ENCODE measurements at regions not wholly inside any gene's neighbourhood (a gene's known extent, or its start where the extent isn't known, plus 50 kb on each side); places are given as distances from the start of the nearest gene placed in this dataset.
"Not testable (repeated sequence)": the region's sequence is repeated elsewhere in the genome, so short reads cannot be mapped to it uniquely, and the experiment has no call there.

DNA sequence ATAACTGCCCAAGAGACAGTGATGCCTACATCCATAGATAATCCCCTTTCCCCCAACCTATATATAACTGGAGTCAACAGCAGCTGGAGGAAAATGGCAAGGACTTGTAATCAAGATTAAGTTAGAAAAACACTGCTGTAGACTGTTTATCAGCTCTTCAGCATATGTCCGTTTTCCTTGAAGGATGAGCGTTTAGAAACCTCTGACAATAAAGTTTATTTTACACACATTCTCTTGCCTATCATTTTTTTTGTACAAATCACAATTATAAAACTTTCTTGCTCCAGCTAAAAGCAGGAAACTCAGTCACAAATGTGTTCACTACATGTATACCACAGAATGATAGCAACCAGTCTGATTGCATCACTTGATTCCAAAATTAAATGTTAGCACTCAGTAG lies 50.8 kb downstream of the PPIAL4G start:
- intact Hi-C loops (cut with DNase I); DNase-seq (ENCODE audit: low spot score): not testable (repeated sequence)

DNA sequence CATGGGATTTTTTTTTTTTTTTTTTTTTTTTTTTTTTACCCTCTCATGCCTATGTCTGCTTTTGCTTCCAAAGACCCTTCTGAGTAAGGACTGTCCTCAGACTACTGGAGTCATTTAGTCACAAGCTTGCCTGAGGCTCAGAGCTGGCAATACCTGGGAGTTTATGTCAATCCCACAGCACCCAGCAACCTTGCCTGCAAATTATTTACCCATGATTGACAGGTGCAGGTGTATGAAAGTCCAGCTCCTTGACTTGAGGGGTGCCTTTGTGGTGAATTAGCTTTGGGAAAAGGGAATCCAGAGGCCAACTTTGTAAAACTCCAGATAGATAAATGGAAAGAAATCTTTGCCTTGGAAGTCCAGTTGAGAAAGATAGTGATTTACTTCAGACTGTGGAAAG lies 53.2 kb downstream of the PPIAL4G start:
- DNase-seq (ENCODE audit: low spot score); intact Hi-C loops (cut with DNase I): not testable (repeated sequence)

DNA sequence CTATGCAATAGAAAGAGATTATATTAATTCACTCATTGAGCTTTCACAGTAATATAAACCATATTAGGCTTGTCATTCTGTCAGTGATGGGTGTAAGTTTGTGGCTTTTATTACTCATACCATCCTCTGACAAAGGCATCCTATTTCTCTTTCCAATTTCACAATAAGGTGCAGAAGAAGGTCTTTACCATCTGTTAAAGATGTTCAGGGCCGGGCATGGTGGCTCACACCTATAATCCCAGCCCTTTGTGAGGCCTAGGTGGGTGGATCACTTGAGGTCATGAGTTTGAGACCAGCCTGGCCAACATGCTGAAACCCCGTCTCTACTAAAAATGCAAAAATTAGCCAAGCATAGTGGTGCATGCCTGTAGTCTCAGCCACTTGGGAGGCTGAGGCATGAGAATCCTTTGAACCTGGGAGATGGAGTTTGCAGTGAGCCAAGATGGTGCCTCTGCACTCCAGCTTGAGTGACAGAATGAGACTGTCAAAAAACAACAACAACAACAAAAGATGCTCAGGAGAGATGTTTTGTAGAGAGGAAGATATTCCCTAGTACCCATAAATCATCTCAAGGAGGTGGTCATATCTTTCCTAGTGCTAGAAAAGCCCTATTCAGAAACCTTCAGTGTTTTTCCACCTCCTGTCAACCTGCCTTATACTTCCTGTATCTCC lies 56.0 kb downstream of the PPIAL4G start:
- intact Hi-C loops (cut with DNase I); DNase-seq (ENCODE audit: low spot score): not testable (repeated sequence)

DNA sequence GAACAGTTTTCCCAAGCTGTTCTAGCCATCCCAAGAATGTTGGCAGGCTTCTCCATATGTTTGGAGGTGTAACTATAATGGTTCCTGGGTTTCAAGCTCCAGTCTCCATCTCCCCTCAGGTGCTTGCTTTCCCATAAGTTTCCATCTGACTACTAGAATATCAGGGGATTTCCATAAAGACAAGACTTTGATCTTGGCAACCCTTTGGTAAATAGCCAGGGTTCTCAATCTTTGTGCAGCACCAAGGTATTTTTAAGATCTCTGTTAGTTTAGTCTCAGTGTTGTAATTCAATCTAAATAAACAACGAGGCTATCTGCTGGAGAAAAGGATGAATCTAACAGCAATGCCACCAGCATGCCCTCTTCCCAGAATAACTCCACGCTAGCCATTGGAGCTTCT lies 56.7 kb downstream of the PPIAL4G start:
- DNase-seq (ENCODE audit: low spot score); intact Hi-C loops (cut with DNase I): not testable (repeated sequence)

DNA sequence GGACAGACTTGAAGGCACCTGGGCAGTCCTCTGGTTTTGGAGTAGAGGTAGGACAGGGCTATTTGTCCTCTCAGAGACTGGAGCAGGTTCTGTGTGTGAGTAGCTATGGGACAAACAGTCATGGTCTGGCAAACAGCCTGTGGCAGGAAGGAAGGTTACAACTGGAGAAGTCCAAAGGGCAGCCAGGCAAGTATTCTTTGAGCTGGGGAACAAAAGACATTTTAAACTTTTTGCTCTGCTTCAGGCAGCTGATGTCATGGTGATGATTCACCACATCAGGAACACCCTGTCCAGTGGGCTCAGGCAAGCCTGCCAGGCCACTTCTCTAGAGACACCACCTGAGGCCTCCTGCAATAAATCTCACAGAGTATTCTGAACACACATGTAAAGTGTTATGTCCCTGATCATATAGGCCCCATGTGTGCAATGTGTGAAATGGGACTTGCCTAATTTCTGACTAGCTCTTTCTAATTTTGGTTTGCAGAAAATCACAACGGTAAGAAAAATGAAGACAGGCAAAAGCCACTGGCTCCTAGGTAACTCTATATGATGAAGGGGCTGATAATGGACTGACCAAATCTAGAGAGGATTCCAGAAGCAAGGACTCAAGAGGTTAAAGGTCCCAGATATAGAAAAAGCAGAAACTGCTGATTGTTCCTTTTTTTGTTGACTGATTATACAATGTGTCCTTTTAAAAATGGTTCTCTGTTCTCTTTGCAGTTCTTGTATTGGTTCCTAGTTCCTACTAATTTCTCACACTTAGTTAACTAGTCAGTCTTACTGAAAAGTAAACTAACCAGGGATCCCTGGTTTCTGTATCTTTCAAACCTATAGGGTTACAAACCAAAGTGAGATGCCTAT lies 58.7 kb downstream of the PPIAL4G start:
- DNase-seq (ENCODE audit: low spot score); intact Hi-C loops (cut with DNase I): not testable (repeated sequence)

DNA sequence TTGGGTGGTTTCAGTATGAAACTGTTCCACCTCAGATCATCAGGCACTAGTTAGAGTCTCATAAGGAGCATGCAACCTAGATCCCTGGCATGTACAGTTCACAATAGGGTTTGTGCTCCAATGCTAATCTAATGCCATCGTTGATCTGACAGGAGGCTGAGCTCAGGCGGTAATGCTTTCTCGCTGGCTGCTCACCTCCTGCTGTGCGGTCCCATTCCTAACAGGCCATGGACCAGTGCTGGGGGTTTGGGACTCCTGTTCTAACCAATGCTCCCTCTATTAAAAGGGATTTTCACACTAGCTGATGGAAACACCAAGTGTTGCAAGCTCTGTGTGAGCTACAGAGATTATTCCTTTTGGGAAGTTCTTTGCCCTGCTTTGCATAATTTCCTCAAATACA lies 60.2 kb downstream of the PPIAL4G start:
- DNase-seq (ENCODE audit: low spot score); intact Hi-C loops (cut with DNase I): not testable (repeated sequence)

DNA sequence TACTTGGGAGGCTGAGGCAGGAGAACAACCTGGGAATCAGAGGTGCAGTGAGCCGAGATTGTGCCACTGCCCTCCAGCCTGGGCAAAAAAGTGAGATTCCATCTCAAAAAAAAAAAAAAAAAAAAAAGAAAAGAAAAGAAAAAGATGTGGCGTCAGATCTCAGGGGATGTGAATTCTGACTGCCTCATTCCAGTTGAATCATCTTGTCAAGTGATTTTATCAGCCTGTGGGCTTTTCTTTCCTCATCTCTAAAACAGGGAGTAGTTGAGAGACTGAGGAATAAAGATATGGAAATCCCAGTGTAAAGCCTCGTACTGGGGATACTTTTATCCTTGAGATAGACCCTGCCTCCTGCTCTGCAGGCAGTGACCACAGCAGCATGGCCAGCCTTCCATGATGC lies 65.9 kb downstream of the PPIAL4G start:
- intact Hi-C loops (cut with DNase I); DNase-seq (ENCODE audit: low spot score): not testable (repeated sequence)

DNA sequence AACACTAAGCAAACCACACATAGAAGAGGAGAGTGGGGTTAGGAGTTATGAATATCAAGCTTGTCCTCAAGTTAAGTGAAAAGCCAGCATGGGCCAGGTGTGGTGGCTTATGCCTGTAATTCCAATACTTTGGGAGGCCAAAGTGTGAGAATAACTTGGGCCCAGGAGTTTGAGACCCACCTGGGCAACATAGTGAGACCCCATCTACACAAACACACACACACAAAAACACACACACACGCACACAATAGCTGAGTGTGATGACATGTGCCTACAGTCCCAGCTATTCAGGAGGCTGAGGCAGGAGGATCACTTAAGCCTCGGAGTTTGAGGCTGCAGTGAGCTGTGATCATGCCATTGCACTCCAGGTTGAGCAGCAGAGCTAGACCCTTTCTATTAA lies 69.7 kb downstream of the PPIAL4G start:
- DNase-seq (ENCODE audit: low spot score); intact Hi-C loops (cut with DNase I): not testable (repeated sequence)

DNA sequence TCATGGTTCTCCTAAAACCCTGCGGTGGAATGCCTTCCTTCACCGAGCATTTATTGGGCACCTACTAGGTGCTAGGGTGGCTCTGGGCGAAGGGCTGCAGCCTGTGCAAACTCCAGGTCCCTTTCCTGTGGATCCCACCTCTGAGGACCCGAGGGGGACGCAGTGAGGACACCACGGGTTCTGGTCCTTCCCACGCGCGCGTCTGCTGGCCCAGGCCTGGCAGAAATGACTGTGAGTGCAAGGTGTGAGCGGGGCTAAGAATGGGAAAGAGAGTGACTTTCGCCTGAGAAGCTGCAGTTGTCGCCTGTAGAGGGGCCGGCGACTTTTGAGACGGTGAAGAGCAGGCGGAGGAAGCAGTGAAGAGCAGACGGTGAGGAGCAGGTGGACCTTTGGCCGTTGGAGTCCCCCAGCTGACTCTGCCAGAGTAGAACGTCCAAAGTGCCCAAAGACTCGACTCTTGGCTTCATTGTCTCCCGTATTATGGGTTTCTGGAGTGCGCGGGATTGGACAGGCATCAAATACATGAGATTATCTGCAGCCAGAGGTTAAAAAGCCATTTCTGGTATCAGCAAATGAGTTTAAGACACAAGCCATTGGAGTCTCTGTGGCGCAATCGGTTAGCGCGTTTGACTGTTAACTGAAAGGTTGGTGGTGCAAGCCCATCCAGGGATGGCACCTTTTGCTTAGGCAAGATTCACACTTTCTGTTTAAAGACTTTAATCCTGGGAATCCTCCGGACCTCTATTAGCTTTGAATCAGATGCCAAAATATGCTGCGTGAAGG lies 78.1 kb downstream of the PPIAL4G start:
- intact Hi-C loops (cut with DNase I); DNase-seq (ENCODE audit: low spot score): not testable (repeated sequence)

DNA sequence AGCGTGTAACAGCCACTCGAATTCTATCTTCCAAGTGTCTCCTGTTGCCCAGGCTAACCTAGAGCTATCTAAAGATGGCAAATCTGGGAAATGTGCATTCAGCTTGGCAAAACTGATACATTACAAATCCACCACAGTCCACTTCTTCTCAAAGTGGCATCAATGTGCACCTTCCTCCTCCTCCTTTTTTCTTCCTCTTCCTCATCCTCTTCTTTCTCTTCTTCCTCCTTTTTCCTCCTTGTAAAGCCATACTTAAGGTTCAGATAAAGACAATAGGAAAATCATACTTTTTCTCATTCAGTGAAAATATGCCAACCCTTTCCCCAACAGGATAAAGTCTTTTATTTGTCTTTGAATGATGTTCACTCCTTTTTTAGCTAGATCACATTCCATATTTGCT lies 79.2 kb downstream of the PPIAL4G start:
- DNase-seq (ENCODE audit: low spot score); intact Hi-C loops (cut with DNase I): not testable (repeated sequence)

DNA sequence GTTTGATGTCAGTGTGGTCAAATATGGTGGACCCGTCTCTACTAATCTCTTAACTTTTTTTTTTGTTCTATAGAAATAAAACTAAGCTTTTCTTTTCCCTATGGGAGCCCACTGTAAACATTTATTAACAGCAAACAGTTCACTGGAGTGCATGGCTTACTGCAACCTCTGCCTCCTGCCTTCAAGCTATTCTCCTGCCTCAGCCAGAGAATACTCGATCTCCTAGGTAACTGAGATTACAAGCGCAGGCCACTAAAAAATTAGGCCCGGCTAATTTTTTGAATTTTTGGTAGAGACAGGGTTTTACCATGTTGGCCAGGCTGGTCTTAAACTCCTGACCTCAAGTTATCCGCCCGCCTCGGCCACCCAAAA lies 80.0 kb downstream of the PPIAL4G start:
- intact Hi-C loops (cut with DNase I); DNase-seq (ENCODE audit: low spot score): not testable (repeated sequence)

DNA sequence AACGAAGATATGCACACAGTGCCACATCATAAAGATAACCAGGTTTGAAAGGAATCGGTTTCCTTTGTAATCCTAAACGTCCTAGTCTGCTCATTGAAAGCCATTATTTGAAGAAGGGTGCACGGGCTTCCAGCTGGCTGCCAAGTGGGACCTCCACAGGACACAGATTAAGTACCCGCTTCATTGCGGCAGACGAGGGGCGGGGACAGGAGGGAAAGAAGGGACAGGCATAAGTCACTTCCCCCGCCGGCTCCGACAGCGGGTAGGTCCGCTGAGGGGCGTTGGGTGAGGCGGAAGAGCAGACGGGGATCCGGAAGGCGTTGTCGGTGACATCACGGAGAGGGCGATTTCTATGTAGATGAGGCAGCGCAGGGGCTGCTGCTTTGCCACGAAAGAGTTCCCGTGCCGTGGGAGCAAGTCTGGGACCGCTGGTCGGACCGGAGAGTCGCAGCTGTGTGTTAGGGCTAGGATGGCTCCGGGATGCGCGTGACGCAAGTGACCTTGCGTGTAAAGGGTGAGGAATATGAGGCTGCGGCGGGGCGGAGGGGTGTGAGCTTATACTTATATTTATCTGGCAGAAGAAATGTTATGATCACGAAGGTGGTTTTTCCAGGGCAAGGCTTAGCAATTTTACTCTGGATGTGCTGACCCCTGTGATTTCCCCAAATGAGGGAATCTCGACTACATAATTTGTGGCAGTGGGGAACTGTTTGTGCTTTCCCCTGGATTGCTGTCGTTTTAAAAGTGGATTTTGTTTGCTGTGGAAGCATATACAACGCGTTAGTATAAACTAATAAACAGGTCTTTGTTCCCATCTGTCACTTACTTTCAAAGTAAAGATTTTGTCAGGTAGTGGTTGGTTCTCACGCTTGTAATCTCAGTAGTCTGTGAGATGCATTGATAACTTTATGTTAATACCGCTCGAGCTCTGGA lies 80.7 kb downstream of the PPIAL4G start:
- DNase-seq (ENCODE audit: low spot score), result peak; percentile 92
- intact Hi-C loops (cut with DNase I), result not testable (repeated sequence)

DNA sequence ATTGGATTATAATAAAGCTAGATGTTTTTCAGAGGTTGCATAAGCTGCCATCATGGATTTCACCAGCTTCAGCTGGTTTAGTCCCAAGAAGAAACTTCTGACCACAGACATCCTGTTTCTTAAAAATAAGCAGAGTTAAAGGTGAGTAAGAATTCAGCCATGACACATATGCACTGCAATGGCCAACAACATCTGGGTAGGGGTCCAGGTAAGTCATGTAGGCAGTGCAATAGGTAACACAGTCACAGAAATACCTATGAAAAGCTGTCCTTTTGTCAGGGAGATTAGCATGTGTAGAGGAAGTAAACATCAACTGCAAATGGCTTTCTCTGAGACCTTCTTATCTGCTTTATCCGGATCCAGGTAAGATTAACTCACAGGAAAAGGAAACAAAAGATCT lies 85.6 kb downstream of the PPIAL4G start:
- intact Hi-C loops (cut with DNase I); DNase-seq (ENCODE audit: low spot score): not testable (repeated sequence)

DNA sequence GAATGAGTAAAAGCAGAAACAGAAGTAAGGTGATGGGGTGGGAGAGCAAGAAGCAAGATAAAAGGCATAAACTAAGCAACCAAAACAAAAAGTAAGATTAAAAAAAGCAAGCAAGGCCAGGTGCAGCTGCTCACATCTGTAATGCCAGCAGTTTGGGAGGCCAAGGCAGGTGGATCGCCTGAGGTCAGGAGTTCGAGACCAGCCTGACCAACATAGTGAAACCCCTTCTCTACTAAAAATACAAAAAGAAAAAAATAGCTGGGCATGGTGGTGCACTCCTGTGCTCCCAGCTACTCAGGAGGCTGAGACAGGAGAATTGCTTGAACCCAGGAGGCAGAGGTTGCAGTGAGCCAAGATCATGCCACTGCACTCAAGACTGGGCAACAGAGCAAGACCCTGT lies 90.6 kb downstream of the PPIAL4G start:
- DNase-seq (ENCODE audit: low spot score); intact Hi-C loops (cut with DNase I): not testable (repeated sequence)

DNA sequence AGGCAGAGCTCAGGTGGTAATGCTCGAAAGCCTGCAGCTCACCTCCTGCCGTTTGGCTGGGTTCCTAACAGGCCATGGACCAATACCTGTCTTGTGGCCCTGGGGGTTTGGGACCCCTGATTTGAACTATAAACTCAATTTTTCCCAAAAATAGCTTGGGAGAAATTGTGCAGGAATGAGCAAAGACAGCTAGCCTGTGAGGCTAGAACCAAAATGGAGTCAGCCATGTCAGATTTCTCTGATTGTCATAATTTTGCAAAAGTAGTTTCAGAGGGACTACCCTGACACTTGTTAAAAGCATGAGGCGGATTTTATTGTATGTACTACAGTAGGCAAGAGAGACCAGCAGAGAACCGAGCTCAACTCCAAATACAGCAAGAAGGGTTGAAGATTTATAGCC lies 91.8 kb downstream of the PPIAL4G start:
- DNase-seq (ENCODE audit: low spot score); intact Hi-C loops (cut with DNase I): not testable (repeated sequence)

DNA sequence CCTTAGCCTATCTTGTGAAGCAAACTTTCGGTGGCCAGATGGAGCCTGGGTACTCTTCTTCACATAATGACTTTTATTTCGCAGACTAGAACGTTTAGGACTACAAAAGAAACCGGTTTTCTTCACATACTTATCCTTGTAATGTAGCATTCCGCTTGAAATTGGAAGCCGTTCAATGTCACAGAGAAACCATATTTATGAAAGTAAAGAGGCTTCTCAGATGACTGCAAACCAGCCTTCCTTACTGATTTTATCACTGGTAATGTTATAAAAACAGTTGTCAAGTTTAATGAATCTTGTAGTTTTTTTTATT lies 94.1 kb downstream of the PPIAL4G start:
- intact Hi-C loops (cut with DNase I), result no loop called here
- DNase-seq (ENCODE audit: low spot score), result no peak

DNA sequence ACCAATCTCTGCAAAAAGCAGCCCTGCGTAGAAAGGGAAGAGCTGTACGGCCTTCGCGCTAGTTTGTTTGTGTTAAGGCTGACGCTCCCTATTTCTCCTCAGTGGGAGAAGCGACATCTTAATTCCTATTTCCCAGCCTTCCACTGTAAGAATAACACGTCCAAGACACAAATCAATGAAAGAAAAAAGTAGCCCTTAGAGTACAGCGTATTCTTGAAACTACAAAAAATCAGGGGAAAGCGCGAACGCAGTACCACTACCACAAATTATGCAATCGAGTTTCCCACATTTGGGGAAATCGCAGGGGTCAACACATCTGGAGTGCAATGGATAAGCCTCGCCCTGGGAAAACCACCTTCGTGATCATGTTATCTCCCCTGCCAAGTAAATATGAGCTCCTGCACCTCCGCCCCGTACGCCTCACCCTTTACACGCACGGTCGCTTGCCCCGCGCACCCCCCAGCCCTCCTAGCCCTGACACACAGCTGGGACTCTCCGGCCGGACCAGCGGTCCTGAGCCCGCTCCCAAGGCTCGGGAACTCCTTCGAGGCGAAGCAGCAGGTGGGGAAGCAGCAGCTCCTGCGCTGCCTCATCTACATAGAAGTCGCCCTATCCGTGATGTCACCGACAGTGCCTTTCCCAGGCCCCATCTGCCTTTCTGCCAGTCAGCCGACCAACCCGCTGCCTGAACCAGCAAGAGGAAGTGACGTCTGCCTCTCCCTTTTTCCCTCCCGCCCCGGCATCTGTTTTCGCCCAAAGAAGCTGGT lies 94.7 kb downstream of the PPIAL4G start:
- DNase-seq (ENCODE audit: low spot score), result peak; percentile 96
- intact Hi-C loops (cut with DNase I), result no loop called here

DNA sequence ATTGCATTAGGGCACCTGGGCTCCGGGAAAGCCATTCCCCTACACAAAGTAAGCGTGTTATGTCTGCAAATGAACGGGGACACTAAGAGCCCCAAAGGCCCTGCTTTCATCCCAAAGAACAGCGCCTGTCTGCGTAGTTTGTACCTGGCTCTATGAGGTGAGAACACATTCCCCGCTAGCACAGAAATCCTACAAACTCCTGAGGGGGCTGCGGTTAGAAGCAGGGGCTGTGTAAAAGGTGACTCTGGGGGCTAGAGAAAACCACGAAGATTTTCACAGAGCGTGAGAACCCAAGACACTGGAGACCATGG lies 95.2 kb downstream of the PPIAL4G start:
- intact Hi-C loops (cut with DNase I); DNase-seq (ENCODE audit: low spot score): not testable (repeated sequence)

Data from cardiac septum (tissue), 1 donor.